ENCODE measurements at regions not wholly inside any gene's neighbourhood (a gene's known extent, or its start where the extent isn't known, plus 50 kb on each side); places are given as distances from the start of the nearest gene placed in this dataset.

GRCh38 chr11:26187639-26188038, 144.3 kb upstream of the ANO3 start:
- DNase-seq (ENCODE audit: low spot score): peak; percentile 59

- peak; percentile 44 for DNase-seq (ENCODE audit: low spot score)
Measured at GRCh38 chr11:26188554-26188953, 143.4 kb upstream of the ANO3 start.

GRCh38 chr11:26191193-26191592, 140.7 kb upstream of the ANO3 start:
- no peak for DNase-seq (ENCODE audit: low spot score)

- DNase-seq (ENCODE audit: low spot score): no peak
Measured at GRCh38 chr11:26193694-26194365, 138.1 kb upstream of the ANO3 start.

- DNase-seq (ENCODE audit: low spot score): no peak
Measured at GRCh38 chr11:26194881-26195280, 137.0 kb upstream of the ANO3 start.

GRCh38 chr11:26198532-26199096, 133.3 kb upstream of the ANO3 start:
- no peak for DNase-seq (ENCODE audit: low spot score)

- DNase-seq (ENCODE audit: low spot score): no peak
Measured at GRCh38 chr11:26199331-26200095, 132.4 kb upstream of the ANO3 start.

- DNase-seq (ENCODE audit: low spot score): no peak
Measured at GRCh38 chr11:26201411-26201810, 130.5 kb upstream of the ANO3 start.

GRCh38 chr11:26202754-26203153, 129.2 kb upstream of the ANO3 start:
- no peak for DNase-seq (ENCODE audit: low spot score)

- DNase-seq (ENCODE audit: low spot score): no peak
Measured at GRCh38 chr11:26204101-26204500, 127.8 kb upstream of the ANO3 start.

- no peak for DNase-seq (ENCODE audit: low spot score)
Measured at GRCh38 chr11:26204839-26205238, 127.1 kb upstream of the ANO3 start.

GRCh38 chr11:26219183-26220117, 112.5 kb upstream of the ANO3 start:
- DNase-seq (ENCODE audit: low spot score): peak; percentile 12

- DNase-seq (ENCODE audit: low spot score): no peak
Measured at GRCh38 chr11:26225646-26226045, 106.3 kb upstream of the ANO3 start.

GRCh38 chr11:26227301-26227746, 104.6 kb upstream of the ANO3 start:
- peak; percentile 71 for DNase-seq (ENCODE audit: low spot score)

GRCh38 chr11:26227883-26228502, 103.9 kb upstream of the ANO3 start:
- no peak for DNase-seq (ENCODE audit: low spot score)

GRCh38 chr11:26228778-26229177, 103.2 kb upstream of the ANO3 start:
- DNase-seq (ENCODE audit: low spot score): no peak

- no peak for DNase-seq (ENCODE audit: low spot score)
Measured at GRCh38 chr11:26229257-26229656, 102.7 kb upstream of the ANO3 start.

GRCh38 chr11:26229981-26230380, 101.9 kb upstream of the ANO3 start:
- DNase-seq (ENCODE audit: low spot score): no peak

- DNase-seq (ENCODE audit: low spot score): peak; percentile 63
Measured at GRCh38 chr11:26231252-26231661, 100.7 kb upstream of the ANO3 start.

- no peak for DNase-seq (ENCODE audit: low spot score)
Measured at GRCh38 chr11:26234451-26234850, 97.5 kb upstream of the ANO3 start.

GRCh38 chr11:26243426-26243825, 88.5 kb upstream of the ANO3 start:
- DNase-seq (ENCODE audit: low spot score): no peak

GRCh38 chr11:26244207-26244606, 87.7 kb upstream of the ANO3 start:
- DNase-seq (ENCODE audit: low spot score): peak; percentile 49
